ENCODE measurements at regions not wholly inside any gene's neighbourhood (a gene's known extent, or its start where the extent isn't known, plus 50 kb on each side); places are given as distances from the start of the nearest gene placed in this dataset.

GRCh38 chr5:105816961-105817360, 1853.8 kb downstream of the EFNA5 start:
- TF ChIP-seq BHLHE40 (IDR thresholded peaks at IDR 0.05; ENCODE audit: borderline replicate concordance), result no peak
- no peak for TF ChIP-seq FOXA1 (IDR thresholded peaks at IDR 0.05)
- no peak for TF ChIP-seq ELF4 (IDR thresholded peaks at IDR 0.05)
- no peak for TF ChIP-seq ZNF384 (IDR thresholded peaks at IDR 0.05)

Data from HEK293T (cell line).